Activated B cell treated with CpG ODN at 0.5 μM for 24 hours (primary cell): ENCODE measurements at regions not wholly inside any gene's neighbourhood (a gene's known extent, or its start where the extent isn't known, plus 50 kb on each side); places are given as distances from the start of the nearest gene placed in this dataset.

Experiments used
- ATAC-seq: fragments of 200-7000 bp; cut with Tn5 transposase; one replicate; pipeline ENCODE4 v1.10.0; 2021; ENCODE audit warnings: low read depth, mild to moderate bottlenecking, moderate library complexity
- CTCF ChIA-PET: fragments of 350-600 bp; sonication (Branson Sonifier 250); formaldehyde crosslinking; loops from one replicate; lab custom pipeline; 2021; ENCODE audit warnings: antibody characterized with exemption; lab: Charles Lee
- POLR2A ChIA-PET: fragments of 350-600 bp; sonication (Branson Sonifier 250); formaldehyde crosslinking; loops from one replicate; lab custom pipeline; 2021; ENCODE audit warnings: antibody characterized with exemption; lab: Charles Lee
- DNase-seq: peaks from one replicate; pipeline ENCODE4 v3.0.0; 2022
- H3K27ac Mint-ChIP-seq: one replicate; pipeline ENCODE4 v1.8.0; 2020; ENCODE audit warnings: mixed read lengths
- H3K27me3 Mint-ChIP-seq: one replicate; pipeline ENCODE4 v1.8.0; 2021; ENCODE audit warnings: mixed read lengths
- H3K36me3 Mint-ChIP-seq: one replicate; pipeline ENCODE4 v1.8.0; 2021; ENCODE audit warnings: low read depth, mixed read lengths
- H3K4me1 Mint-ChIP-seq: one replicate; pipeline ENCODE4 v1.8.0; 2021; ENCODE audit warnings: mixed read lengths
- H3K4me3 Mint-ChIP-seq: one replicate; pipeline ENCODE4 v1.8.0; 2020; ENCODE audit warnings: mild to moderate bottlenecking, mixed read lengths
- H3K9me3 Mint-ChIP-seq: one replicate; pipeline ENCODE4 v1.8.0; 2020; ENCODE audit warnings: mixed read lengths
- CTCF ChIP-seq: fragments of 200-600 bp; IDR thresholded peaks from one replicate; pipeline ENCODE4 v1.8.0; 2022; ENCODE audit warnings: antibody characterized with exemption, mild to moderate bottlenecking
- intact Hi-C: fragments of 100-400 bp; cut with micrococcal nuclease; formaldehyde crosslinking; loops from one replicate; pipeline ENCODE4 v1.15.1; 2024

DNA sequence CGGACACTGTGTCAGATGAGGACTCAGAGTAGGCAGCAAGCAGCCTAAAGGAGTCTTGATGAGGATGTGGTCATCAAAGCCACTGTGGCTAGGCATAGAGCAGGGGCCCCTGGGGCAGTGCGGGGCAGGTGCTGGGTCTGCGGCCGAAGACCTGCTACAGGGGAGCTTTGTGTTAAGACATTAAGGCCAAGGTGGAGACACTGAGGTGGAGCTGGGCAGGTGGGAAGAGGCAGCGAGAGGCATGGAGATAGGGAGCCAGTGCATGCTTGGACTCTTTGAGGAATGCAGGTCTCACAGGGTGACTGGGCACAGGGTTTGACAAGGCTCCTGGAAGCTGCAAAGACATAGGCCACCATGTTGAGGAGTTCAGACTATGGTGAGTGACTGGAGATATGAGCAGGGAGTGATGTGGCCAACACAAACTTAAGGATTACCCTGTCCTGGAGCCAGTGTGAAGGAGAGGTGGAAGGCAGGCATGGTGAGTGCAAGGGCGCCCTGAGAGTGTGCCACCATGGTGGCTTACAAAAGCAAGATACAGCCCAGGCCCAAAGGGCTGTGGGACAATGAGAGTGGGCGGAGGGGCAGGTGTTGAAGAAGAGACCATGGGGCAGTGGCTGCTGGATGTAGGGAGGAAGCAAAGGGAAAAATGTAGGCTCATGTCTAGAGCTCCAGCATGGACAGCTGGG is 450.9 kb upstream of the HS6ST1 start:
- Mint-ChIP-seq H3K4me1 (peaks cover 6% of the 10 kb centered on the region), H3K27me3 (no peaks in the 10 kb centered on the region), H3K9me3 (peaks cover 2% of the 10 kb centered on the region), H3K27ac (no peak overlapping the region), H3K4me3 (no peak overlapping the region), H3K36me3 (no peaks in the 10 kb centered on the region)
- ATAC-seq, result no peak
- intact Hi-C loops, result no loop called here
- no peak for DNase-seq
- POLR2A ChIA-PET, result no interaction called here
- no peak for TF ChIP-seq CTCF
- CTCF ChIA-PET, result interaction anchor here (0.7 kb wide), 1 partner anchor 15 kb away, joined by 3 read pairs; no protein-coding TSS in a partner anchor

DNA sequence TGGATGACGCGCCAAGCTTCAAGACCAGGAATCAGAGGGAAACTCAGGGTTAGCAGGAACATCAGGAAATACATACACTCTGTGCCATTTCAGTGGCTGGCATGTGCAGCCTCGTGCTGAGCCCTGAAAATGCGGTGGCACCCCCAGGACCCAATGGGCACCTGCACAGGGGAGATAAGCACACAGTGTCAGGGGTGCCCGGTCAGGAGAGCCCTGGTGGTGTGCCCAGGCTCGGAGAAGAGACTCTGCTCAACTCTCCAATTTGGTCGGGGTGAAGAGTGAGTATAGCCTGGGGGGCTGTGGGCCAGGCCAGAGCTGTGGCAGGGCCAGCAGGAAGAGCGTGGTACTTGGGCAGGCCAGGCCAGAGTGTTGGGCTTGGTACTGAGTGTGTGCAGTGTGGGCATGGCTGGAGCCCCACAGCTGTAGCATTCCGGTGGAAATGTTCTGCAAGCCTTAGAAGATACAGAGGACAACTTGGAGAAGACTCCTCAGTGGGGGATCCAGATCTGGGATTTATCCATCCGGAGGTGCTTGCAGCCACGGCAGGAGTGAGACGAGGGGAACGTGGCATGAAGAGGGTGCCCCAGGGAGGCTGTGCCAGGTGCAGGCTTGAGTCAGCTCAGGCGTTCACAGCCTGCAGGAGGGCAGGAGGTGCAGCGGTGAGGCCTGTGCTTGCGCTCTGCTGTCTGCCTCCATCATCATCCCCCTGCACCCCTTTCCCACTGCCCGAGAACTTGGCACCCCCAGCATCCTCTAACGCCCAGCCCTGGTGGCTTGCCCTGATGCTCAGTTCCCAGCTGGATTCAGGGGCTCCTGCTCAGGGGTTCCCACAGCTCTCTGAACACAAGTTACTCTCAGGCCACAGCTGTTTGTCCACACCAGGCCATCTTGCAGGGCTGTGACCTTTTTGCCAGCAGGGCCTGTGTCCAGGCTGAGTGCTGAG is 451.7 kb upstream of the HS6ST1 start:
- POLR2A ChIA-PET, result no interaction called here
- CTCF ChIA-PET, result interaction anchor here (0.7 kb wide), 1 partner anchor 16 kb away, joined by 3 read pairs; no protein-coding TSS in a partner anchor
- peaks cover 6% of the 10 kb centered on the region for H3K4me1 Mint-ChIP-seq
- no peak for DNase-seq
- H3K4me3 Mint-ChIP-seq, result no peak overlapping the region
- H3K27me3 Mint-ChIP-seq, result no peaks in the 10 kb centered on the region
- no peak for ATAC-seq
- H3K27ac Mint-ChIP-seq, result no peak overlapping the region
- no peaks in the 10 kb centered on the region for H3K9me3 Mint-ChIP-seq
- H3K36me3 Mint-ChIP-seq, result no peaks in the 10 kb centered on the region
- intact Hi-C loops, result no loop called here
- no peak for TF ChIP-seq CTCF

- no peak for TF ChIP-seq CTCF
- peaks cover 6% of the 10 kb centered on the region for H3K4me1 Mint-ChIP-seq
- ChIA-PET POLR2A (no interaction called here), CTCF (no interaction called here)
- ATAC-seq, result no peak
- no peak for DNase-seq
- H3K4me3 Mint-ChIP-seq, result no peak overlapping the region
- intact Hi-C loops, result no loop called here
- no peaks in the 10 kb centered on the region for H3K27me3 Mint-ChIP-seq
- H3K36me3 Mint-ChIP-seq, result no peaks in the 10 kb centered on the region
- no peak overlapping the region for H3K27ac Mint-ChIP-seq
- no peaks in the 10 kb centered on the region for H3K9me3 Mint-ChIP-seq
These were observed 452.7 kb upstream of the HS6ST1 start for GRCh38 chr2:128771401-128771800.

GRCh38 chr2:128772671-128773070 is 454.0 kb upstream of the HS6ST1 start:
- H3K27me3 Mint-ChIP-seq, result no peaks in the 10 kb centered on the region
- peaks cover 6% of the 10 kb centered on the region for H3K4me1 Mint-ChIP-seq
- H3K9me3 Mint-ChIP-seq, result no peaks in the 10 kb centered on the region
- no peak overlapping the region for H3K4me3 Mint-ChIP-seq
- intact Hi-C loops, result no loop called here
- ATAC-seq (no peak), DNase-seq (no peak)
- no peaks in the 10 kb centered on the region for H3K36me3 Mint-ChIP-seq
- no peak overlapping the region for H3K27ac Mint-ChIP-seq
- no peak for TF ChIP-seq CTCF
- ChIA-PET POLR2A (no interaction called here), CTCF (no interaction called here)
